CD4-positive, alpha-beta T cell treated with Interleukin-6 for 4 hours (primary cell): ENCODE measurements at regions not wholly inside any gene's neighbourhood (a gene's known extent, or its start where the extent isn't known, plus 50 kb on each side); places are given as distances from the start of the nearest gene placed in this dataset.

Source experiments
- DNase-seq: peaks from one replicate; pipeline ENCODE4 v3.0.0-alpha.2; 2020; ENCODE audit warnings: mixed read lengths

GRCh38 chr11:15889363-15890030 is 466.8 kb downstream of the SOX6 start:
- DNase-seq = no peak

GRCh38 chr11:15890031-15890713 is 466.2 kb downstream of the SOX6 start:
- DNase-seq = no peak

DNA sequence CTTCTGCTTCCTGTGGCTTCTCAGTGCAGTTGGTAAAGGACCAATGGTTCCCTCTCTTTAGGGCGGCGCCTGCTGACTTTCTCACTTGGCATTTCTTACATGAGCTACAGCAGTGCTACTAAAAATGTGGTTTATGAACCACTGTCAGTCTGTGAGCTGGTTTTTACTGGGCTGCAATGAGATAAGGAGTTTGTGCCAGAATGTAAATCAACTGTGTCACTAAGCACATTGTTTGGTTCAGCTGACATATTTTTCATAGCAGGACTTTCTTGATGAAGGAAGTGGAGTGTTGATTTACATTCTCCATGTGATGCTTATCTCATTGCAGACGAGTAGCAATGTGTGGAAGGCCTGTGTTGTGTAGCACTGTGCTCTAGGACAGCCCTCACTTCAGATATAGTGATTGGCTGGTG is 463.3 kb downstream of the SOX6 start:
- no peak for DNase-seq

- DNase-seq = no peak
These were observed 460.3 kb downstream of the SOX6 start for GRCh38 chr11:15896026-15896425.

GRCh38 chr11:15896530-15896929 is 459.8 kb downstream of the SOX6 start:
- DNase-seq = no peak

DNA sequence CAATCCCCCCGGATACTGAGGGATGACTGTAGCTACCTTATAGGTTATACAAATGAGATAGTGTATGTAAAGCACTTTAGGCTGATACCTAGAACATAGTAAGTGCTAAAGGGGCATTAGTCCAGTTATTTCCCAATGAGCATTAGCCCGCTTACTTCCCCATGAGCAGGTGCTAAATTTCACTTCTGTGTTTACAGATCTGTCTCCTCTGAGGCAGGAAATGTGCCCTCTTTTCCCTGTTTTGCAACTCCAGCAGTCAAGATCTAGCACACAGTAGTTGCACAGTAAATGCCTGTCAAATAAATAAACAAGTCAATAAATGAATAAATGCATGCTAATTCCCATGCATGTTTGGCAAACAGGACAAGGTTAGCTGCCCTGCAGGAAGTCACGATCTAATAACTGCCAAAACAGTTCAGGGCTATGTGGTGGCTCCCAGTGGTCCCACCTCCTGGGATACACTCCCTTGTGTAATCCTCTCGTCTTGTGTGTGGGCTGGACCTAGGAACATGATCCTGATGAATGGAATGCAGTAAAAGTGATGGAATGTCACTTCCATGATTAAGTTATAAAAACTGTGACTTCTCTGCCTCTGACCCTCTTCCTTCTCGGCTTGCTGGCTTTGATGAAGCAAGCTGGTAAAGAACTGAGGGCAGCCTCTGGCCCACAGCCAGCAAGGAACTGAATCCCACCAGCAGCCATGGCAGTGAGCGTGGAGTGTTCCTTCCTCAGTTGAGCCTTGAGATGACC is 459.0 kb downstream of the SOX6 start:
- DNase-seq = no peak

DNA sequence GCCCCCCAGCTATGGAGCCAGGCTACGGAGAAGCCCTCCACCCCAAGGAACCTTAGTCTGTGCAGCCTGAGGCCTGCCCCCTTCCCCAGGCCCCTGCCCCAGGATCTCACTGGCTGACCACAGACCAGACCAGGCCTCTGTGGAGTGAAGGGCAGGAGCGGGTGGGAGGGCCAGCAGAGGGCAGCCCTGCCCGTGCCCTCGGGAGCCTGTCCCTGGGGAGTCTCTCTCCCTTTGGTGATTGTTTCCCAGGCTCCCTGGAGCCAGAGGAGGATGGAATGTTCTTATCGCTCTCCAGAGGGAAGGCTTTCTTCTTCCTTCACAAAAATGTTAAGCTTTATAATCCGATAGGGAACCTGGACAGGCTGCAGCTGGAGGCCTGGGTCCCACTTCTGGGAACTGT is 455.3 kb downstream of the SOX6 start:
- DNase-seq = no peak

DNA sequence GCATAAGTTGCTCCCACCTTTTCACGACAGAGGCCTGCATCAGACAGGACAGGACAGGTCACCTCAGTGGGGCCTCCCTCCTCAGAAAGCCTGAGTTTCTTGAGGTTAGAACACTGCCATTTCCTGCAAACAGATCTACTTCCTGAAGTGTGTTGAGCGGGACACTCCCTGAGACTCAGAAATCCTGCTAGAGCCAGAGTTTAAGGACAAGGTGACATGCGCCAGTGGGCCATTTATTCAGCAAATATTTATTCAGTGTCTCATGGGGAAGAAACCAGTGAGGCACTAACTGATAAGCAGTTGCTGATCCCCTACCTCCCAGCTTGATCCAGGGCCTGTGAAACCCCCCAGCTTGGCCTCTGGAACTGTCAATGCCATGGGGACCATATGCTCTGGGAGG is 454.6 kb downstream of the SOX6 start:
- DNase-seq = no peak

GRCh38 chr11:15903246-15903645 is 453.1 kb downstream of the SOX6 start:
- DNase-seq = no peak

DNA sequence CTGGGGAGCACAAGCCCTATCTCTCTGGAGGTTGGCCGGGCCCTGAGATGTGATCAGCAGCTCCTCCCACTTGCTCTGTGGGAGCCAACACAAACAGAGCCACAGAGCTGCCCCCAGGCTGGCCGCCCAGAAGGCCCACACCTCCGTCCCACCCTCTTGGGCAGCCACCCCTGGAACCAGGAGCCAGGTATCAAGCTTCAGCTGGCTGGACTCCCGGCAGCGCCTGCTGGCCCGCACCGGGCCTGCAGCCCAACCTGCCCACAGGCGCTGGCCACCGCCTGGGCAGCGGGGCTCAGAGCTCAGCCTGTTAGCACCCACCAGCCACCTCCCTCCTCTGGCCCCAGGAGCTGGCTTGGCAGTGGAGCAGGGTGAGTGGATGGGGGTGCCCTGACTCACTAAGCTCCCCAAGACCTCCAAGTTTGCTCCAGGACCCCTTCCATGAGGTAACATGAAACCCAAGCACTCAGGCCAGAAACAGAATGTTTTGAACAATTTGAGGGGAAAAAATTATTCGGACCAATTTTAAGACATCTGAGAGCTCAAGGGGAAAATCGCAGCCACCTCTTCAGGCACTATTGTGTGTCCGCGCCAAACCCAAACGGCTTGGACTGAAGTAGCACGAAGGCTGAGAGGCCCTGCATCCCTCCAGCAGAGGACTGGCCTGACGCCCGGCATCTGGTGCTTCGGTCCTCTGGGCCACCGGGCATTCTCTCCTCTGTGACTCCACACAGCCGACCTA is 450.8 kb downstream of the SOX6 start:
- no peak for DNase-seq

- no peak for DNase-seq
These were observed 449.8 kb downstream of the SOX6 start for GRCh38 chr11:15906481-15907035.

GRCh38 chr11:15907806-15908205 is 448.5 kb downstream of the SOX6 start:
- DNase-seq = no peak

GRCh38 chr11:15909937-15910598 is 446.3 kb downstream of the SOX6 start:
- DNase-seq = no peak

- DNase-seq = no peak
These were observed 445.6 kb downstream of the SOX6 start for GRCh38 chr11:15910761-15911160.

GRCh38 chr11:15911377-15912044 is 444.8 kb downstream of the SOX6 start:
- DNase-seq = no peak

- no peak for DNase-seq
These were observed 444.1 kb downstream of the SOX6 start for GRCh38 chr11:15912291-15912690.

DNA sequence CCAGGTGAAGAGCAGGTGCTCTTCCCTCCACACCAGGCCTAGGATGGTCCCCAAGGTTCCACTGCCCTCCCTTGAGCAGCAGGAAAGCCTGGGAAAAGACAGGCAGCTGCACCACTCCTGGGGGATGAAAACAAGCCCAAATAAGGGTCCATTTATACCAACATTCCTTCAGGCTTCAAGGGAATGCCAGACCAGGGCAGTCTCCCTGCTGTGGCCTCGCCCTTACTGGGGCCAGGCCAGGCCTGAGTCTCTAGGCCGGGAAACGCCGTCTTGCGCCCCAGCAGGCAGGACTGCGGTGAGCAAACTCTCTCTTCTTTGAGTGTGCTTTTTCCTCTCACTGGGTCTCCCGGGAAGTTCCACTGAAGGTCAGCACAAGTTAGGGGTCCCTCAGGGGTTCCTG is 443.5 kb downstream of the SOX6 start:
- DNase-seq = no peak

GRCh38 chr11:15913261-15913660 is 443.1 kb downstream of the SOX6 start:
- DNase-seq = no peak
